Stimulated activated CD4-positive, alpha-beta T cell treated with anti-CD3 and anti-CD28 coated beads, Interleukin-4, amount 100 ng/mL, for 24 hours (primary cell): ENCODE measurements at regions not wholly inside any gene's neighbourhood (a gene's known extent, or its start where the extent isn't known, plus 50 kb on each side); places are given as distances from the start of the nearest gene placed in this dataset.
"Not testable (repeated sequence)": the region's sequence is repeated elsewhere in the genome, so short reads cannot be mapped to it uniquely, and the experiment has no call there.

ENCODE experiments used
- DNase-seq: peaks from one replicate; pipeline ENCODE4 v3.0.0-alpha.2; 2020

DNA sequence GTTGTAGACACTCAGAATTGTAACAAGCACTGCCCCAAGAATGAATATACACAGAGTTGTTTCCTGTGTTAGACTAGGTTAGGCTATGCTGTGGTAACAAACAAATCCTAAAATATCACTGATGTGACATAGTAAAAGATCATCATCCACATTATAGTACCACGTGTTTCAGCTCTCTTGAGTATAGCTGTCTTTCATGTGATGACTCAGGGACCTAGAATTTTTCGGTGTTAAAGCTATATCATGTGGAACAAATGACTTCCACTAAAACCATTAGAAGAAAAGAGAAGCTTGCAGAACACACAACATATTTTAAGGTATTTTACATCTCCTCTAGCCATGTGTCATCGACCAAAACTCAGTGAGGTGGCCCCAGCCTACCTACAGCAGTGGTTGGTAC lies 307.9 kb upstream of the RBMS3 start:
- DNase-seq: no peak

DNA sequence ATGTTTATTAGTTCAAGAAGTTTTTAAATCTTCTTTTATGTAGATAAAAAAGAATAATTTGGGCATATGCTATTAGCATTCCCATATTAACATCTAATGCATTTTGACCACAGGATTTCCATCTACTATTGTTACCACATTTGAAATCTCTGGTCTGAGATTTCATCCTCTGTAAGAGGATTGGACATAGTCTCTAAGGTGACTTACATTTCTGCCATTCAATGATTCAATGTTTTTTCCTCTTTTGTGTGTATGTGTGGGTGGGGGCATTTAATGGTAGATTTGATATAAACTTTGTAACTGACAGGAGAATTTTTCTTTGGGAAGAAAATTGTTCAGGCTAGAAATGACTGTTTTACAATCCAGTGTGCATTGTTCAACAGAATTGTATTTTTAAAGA lies 307.3 kb upstream of the RBMS3 start:
- DNase-seq: no peak

DNA sequence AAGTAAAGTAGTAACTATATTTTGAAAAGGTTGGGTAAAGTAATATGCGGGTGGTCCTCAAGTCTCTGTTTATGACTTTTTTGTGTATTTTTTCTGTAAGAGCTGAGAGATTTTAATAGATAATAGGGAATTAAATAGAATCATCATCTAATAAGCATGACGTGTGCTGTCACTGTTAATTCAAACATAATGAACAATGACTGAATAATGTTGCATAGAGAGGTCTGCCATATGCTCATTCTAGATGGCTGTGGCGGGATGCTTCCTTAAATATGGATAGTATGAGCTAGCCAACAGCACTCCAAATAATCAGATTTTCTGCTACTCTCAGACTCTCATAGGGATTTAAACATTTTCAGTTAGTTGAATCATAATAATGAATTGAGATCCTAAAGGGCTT lies 302.8 kb upstream of the RBMS3 start:
- no peak for DNase-seq

DNA sequence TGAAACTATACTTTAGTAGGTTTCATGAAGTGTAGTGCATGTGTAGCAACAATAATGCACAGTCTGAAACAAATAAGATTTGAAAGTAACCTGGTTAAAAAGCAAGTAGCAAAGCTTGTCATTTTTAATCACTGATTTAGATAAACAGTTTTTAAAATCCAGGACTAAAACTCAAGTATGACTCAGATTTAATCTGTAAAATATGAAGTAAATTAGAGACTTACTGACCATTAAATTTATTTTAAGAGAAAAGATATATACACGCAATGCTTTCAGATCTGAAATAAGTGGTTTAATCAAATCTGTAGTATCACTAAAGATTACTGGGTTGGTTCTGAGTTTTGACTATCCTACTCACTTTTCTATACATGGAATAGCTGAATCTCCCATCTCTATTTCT lies 300.7 kb upstream of the RBMS3 start:
- no peak for DNase-seq

DNA sequence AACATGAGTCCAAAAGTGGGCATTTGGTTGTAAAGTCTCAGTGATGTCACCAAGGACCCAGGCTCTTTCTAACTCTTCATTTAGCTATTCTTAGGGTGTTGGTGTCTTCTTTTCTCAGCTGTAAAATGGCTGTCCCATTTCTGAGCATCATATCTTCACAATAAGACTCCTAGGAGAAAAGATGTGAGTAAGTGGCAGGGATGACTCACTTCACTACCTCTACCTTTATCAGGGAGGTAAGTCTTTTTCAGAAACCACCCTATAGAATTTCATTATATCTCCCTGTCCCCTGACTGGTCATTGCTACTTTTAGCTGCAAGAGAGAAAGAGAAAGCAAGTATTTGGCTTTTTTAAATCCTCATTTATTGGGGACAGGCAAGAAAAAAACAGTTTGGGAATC lies 300.2 kb upstream of the RBMS3 start:
- no peak for DNase-seq

DNA sequence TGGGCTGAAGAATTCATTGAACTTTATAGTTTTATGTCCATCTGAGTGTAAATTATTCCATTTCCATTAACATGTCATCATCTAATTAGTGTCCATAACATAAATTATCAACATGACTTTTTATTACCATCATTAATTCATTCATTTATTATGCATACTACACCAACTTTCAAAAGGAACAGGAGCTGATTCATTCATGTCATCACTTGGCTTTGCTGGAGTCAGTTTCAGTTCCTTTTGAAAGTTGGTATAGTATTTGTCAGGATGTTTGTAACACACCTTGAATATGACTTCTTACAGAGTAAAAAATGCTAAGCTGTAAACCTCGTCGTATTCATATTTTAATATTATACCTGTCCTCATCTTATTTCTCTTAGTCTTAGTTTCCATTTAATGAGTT lies 298.0 kb upstream of the RBMS3 start:
- DNase-seq: no peak

DNA sequence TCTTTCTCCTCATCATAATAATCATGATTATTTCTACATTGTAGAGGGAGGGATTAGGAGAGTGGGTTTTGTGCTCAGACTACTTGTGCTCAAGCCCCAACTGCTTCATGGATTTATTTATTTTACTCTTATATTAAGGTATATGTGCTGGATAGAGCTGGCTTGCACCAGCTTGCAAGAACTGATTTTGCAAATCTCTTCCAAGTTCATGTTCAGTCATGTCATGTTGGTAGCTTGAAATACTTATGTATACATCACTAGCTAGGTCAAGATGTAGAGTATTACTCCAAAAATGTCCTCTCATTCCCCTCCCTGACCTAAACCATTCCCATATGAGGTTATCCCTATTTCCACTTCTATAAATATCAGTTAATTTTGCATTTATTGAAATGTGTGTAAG lies 293.9 kb upstream of the RBMS3 start:
- no peak for DNase-seq

DNA sequence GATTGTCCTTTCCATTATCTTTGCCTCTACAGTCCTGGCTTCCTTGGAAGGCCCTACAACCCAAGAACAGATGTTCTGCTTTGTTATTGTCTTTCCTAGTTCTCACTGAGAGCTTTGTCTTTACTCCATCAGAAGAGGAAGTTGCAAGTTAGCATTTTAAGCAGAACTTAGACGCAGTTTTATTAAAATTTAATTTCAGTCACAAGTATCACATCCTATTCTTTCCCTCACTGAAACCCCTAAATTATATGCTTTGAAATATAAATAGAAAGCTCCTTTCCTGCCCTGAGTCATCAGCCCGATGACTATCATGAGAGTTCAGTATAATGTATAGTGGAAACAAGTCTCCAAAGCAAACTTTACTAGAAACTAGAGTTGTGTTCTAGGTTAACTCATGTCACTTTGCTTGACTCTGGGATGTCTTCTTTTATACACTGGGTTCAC lies 291.2 kb upstream of the RBMS3 start:
- no peak for DNase-seq

DNA sequence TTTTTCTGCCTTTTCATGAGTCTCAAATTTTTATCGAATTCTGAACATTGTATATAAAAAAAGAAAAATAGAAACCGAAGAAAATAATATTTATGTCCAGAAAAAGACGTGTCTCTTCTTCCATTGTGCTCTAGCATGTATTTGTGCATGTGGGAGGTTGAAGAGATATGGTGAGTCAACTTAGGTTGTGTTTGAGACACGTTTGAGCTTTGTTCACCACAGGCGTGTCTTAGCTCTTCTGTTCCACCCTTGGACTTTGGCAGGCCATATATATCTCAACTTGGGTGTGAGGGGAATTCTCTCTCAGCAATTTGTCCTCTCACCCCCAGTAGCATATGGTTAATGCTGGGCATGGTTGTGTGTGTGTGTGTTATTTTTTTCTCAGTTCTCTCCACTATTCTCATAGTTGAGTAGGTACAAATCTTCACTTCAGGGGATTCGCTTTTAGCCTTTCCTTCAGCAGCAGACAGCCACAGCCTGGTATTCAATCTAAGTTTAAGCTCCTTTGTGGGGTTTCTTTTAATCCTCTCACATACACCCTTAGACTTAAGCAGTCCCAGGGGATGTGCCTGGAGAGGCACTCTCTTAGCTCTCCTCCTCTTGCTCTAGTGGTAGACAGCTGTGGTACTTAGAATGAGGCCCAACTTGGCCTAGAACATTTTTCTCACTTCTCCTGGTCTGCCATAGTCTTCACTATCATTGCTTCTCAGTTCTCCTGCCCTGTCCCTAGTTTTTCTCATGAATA lies 286.5 kb upstream of the RBMS3 start:
- DNase-seq: no peak

DNA sequence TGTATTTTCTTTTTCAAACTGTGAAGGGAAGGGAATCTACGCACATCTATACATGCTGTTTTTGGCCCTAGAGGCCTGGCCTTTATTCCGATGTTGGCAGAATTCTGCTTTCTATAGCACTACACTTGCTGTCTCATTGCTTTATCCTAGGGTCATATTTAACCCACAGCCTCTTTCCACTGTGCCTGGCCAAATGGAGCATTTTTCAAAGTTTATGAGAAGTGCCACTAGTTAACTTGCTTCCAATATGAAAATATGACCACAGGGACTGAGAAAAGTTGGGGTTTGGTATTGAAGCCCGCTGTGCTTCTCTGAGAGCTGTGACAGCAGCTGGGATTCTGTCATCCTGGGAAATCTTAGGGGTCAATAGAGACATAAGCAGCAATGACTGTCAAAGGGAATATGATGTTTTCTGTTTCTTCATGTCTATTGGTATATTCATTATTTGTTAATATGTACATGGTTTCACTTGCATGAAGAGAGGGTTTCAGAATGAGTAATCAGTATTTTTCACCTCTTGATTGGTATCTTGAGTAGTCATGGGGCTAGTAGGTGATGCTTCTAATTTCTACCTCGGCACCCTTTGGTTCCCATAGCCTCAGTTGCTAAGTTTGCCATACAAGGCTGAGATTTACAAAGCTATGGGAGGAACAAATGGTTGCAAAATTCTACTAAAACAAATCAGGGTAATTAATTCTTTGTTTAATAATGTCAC lies 275.8 kb upstream of the RBMS3 start:
- no peak for DNase-seq

DNA sequence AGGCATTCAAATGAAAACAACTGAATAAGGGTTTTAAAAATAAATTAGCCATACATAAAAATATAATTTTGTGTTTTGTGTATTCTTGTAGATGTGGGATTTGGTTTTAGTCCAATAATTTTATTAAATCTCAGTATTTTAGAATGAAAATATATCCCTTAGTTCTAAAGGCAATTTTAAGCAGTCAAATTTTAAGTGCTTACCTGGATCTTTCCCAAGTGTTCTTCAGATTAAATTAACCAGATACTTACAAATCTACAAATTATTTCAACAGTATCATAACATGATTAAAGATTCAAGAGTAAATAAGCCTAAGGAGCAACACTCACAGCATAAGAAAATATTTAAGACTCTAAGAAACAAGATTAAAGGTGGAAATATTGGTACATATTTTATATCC lies 275.0 kb upstream of the RBMS3 start:
- DNase-seq: no peak

DNA sequence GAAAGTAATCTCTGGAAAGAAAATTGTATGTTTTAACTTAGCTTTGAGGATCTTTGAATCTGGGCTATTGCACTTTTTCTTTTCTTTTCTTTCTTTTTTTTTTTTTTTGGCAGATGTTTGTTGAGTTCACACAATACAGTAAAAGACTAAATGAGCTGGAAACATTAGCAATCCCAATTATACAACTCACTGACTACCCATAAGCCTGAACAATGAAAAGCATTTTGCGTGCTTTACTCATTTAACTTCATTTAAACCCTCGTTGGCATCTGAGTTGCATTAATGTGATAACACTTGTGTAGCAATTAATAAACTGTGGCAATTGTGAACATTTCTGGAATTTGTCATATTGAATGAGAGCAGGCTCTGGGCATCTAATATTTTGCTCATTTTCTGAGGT lies 269.4 kb upstream of the RBMS3 start:
- no peak for DNase-seq

DNA sequence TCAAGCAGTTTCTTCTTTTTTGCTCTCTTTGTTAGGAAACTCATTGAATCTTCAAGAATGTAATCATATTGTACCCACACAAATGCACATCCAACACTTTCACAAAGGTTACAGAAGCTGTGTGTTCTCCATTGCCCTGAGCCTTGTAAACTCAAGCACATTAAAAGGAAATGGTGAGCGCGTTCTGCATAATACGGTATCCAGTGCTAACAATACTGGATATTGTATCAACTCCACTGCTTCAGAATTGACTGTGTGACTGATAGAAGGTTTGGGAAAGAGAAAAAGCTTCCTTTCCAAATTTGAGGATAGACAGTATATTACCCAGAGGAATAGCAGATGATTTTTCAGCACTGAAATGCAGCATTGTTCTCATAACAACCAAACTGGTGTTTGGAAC lies 268.9 kb upstream of the RBMS3 start:
- DNase-seq: no peak

DNA sequence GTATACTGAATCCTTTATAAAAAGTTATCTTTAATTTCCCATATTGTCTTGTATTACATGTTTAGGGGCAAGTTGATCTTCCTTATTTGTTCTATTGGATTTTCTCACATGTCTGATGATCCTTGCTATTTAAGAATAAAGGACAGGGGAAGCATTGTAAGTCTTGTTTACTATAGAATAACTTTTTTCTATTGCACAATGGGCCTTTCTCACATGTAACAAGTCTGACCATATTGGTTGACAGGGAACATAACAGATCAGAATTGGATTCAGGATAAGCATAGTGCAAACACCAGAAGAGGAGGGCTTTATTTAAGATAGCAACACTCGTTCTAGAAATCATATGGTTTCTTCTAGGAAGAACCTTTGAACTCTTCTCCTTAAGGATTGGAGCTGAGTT lies 257.9 kb upstream of the RBMS3 start:
- DNase-seq: no peak

DNA sequence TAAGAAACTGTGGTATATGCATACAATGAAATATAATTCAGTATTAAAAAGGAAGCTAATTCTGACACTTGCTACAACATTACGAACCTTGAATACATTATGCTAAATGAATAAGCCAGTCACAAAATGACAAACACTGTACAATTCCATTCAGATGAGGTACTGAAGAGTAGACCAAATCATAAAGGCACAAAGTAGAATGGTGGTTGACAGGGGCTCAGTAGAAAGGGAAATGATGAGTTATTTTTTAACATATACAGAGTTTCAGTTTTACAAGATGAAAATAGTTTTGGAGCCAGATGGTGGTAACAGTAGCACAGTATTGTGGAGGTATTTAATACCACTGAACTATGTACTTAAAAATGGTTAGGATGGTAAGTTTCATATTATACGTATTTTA lies 254.6 kb upstream of the RBMS3 start:
- DNase-seq: no peak

DNA sequence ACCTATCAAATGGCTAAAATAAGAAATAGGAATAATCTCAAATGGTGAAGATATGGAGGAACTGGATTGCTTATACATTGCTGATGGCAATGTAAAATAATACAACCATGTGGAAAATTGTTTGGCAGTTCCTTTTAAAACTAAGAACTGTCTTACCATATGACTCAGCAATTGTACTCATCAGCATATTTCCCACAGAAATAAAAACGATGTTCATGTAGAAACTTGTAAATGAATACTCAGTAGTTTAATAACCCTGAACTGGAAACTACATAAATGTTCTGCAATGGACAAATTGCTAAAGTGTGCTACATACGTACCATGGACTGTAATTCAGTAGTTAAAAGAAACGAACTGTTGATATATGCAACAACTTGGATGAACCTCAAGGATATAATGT lies 253.9 kb upstream of the RBMS3 start:
- no peak for DNase-seq

DNA sequence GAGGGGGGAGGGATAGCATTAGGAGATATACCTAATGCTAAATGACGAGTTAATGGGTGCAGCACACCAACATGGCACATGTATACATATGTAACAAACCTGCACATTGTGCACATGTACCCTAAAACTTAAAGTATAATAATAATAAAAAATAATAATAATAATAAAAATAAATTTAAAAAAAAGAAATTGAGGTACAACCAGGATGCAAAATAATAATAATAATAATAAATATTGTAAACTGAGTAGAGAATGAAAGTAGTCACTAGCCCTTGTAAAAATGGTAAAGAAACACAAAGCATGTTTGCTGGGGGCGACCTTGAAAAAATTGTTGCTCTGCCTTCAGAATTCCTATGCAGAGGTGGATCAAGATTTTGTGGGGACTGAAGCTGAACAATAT lies 249.7 kb upstream of the RBMS3 start:
- DNase-seq: not testable (repeated sequence)

DNA sequence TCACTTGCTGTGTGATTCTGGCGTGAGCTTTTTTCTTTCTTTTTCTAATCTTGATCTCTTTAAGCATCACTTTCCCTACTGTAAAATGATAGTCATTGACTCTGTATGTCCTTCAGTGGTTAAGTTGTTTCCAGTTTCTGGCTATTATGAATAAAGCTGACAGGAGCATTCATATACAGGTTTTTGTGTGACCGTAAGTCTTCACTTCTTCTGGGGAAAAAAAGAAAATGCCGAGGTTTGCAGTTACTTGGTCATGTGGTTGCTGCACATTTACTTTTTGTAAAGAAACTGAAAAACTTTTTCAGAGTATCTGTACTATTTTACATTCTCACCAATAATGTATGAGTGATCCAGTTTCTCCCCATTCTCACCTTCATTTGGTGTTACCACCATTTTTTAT lies 247.4 kb upstream of the RBMS3 start:
- DNase-seq: no peak

DNA sequence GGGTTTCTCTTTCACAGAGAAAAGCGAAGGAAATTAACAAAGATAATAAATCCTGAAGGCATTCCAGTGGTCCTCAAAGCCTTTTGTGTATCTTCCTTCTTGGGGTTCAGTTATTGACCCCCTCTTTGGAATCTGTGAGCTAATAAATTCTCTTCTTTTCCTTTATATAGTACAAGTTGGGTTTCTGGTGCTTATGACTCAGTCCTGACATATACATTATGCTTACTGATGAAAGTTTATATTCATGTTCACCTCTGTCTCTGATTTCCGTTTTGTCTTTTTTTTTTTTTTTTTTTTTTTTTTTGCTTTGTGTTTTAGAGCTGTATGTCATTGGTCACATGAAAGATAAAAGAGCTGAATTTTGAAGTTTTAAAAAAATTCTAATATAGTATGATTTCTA lies 230.7 kb upstream of the RBMS3 start:
- no peak for DNase-seq

DNA sequence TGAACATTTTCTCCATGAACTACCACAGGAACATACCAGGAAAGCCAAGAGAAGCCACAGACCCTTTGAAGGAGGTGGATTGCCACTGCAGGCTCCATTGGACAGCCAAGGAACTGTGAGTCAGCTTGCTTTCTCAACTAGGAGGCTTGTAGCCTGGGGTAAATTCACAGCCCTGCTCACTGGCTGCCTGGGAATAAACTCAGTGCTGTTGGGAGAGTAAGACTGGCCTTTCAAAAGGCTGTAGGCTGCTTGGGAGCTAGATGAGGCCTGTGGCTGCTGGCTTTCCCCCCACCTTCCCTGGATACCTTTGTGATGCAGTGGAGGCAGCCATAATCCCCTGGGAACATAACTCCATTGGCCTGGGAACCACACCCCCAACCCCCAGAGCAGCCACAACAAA lies 223.5 kb upstream of the RBMS3 start:
- DNase-seq: no peak

DNA sequence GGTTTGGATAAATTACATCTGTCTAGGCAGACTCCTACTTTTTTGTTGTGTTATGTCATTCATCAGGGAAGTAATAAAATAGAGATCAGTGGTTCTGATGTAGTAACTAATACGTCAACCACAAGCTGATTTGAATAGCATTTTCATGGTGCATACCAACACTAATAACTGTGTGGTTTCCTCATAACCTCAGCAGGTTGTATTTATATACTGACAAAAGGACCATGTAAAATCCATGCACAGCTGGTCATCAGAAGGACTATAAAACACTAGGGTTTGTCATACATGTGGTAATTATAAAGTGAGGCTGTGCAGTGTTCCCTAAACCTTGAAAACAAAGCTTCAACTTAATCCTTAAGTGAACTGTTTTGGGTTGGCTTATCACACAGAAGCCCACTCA lies 216.8 kb upstream of the RBMS3 start:
- no peak for DNase-seq

DNA sequence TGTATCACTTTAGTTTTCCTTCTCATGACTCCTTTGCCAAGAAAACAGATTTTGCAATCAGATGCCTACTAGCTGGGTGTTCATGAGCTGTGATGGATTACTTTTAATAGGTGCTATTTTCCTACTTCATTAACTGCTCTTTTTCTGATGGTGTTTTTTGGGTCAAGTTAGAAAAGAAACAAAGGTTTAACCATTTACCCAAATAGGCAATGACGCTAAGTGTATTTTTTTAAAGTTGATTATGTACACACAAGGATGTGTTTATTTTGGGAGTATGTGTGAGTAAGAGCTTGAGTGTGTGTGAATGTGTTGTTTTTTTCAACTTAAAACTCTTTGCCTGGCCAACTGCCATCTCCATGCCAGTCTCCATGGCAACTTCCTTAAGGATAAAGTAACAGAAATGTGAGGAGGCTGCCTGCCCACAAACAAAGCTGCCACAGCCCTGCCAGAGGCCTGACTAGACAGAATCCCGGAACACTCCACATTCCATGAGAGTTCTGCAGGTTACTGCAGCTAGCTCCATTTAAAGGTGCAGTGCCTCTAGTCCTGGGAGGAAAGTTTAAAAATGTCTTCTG lies 215.6 kb upstream of the RBMS3 start:
- DNase-seq: no peak

DNA sequence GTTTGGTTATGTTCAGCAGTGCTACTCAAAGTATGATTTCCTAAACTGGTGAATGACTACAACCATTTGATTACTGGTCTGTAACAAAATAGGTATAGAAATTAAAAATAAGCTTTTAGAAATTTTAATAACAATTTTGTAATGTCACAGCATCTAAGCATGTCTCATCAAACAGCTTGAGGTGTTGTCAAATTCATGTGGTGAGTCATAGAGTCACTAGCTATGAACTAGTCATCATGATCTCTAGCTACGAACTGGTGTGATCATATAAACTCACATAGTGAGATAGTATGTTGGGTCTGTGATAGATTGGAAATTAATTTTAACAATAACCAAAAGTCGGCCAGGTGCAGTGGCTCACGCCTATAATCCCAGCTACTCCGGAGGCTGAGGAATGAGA lies 213.9 kb upstream of the RBMS3 start:
- no peak for DNase-seq

DNA sequence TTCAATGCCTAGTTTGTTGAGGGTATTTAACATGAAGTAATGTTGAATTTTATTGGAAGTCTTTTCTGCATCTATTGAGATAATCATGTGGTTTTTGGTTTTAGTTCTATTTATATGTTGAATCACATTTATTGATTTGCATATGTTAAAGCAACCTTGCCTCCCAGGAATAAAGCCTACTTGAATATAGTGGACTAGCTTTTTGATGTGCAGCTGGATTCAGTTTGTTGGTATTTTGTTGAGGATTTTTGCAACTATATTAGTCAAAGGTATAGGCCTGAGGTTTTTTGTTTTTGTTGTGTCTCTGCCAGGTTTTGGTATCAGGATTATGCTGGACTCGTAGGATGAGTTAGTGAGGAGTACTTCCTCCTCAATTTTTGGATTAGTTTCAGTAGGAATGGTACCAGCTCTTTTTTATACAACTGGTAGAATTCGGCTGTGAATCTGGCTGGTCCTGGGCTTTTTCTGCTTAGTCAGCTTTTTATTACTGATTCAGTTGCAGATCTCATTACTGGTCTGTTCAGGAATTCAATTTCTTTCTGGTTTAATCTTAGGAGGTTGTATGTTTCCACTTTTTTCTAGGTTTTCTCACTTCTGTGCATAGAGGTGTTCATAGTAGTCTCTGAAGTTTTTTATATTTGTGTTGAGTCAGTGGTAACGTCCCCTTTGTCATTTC lies 209.8 kb upstream of the RBMS3 start:
- DNase-seq: no peak
